Activated naive CD4-positive, alpha-beta T cell treated with anti-CD3 and anti-CD28 coated beads, Interleukin-2, amount 50 U/mL, for 16 hours (primary cell): ENCODE measurements at regions not wholly inside any gene's neighbourhood (a gene's known extent, or its start where the extent isn't known, plus 50 kb on each side); places are given as distances from the start of the nearest gene placed in this dataset.

Source experiments
- DNase-seq: peaks from one replicate; pipeline ENCODE4 v3.0.0-alpha.2; 2020

GRCh38 chr10:31754803-31755624 lies 173.6 kb downstream of the ARHGAP12 start:
- no peak for DNase-seq

- DNase-seq = no peak
Observed at GRCh38 chr10:31753681-31754080, 174.9 kb downstream of the ARHGAP12 start.

GRCh38 chr10:31752170-31752569 lies 176.5 kb downstream of the ARHGAP12 start:
- no peak for DNase-seq

DNA sequence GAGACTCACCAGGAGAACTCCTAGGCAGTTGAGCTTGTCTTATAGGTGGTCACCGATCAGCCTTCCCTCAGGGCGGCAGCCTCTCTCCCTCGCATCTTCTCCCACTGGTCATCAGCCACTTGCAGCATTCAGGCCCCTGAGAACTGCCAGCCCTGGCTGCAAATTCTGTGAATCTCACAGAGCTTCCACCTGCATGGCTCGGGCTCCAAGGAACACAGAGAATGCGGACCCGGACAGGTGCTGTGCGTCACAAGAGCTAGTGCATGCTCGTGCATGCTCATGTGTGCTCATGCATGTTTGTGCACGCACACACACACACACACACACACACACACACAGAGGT lies 176.9 kb downstream of the ARHGAP12 start:
- DNase-seq = no peak

GRCh38 chr10:31751051-31751737 lies 177.4 kb downstream of the ARHGAP12 start:
- no peak for DNase-seq

- no peak for DNase-seq
Observed at GRCh38 chr10:31749981-31750840, 178.4 kb downstream of the ARHGAP12 start.

GRCh38 chr10:31749301-31749700 lies 179.3 kb downstream of the ARHGAP12 start:
- no peak for DNase-seq

DNA sequence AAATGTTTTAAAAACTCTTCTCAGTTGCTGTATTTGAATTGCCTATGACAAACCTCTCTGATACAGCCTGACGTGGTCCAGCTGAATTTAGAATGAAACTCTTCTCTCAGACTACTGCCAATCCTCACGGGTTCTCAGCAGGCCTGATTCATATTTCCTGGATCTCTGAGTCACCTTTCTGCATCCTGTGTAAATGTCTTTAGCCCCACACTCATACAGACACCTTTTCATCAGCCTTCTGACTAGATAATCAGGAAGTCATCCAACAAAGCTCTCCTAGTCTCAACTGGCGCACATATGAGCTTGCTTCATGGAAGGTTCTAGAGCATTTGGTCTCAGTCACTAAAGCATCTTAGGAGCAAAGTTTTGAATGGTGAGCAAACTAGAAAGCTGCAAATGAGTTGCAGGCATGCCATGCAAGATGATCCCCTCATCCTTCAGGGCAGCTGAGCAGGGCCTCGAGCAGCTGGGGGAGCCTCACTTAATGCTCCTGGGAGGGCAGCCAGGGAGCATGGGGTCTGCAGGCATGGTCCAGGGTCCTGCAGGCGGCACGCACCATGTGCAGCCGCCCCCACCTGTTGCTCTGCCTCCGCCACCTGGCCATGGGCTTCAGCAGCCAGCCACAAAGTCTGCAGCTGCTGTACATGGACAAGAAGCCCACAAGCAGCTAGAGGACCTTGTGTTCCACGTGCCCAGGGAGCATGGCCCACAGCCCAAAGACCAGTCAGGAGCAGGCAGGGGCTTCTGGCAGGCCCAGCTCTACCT lies 182.8 kb downstream of the ARHGAP12 start:
- peak; percentile 48 for DNase-seq

DNA sequence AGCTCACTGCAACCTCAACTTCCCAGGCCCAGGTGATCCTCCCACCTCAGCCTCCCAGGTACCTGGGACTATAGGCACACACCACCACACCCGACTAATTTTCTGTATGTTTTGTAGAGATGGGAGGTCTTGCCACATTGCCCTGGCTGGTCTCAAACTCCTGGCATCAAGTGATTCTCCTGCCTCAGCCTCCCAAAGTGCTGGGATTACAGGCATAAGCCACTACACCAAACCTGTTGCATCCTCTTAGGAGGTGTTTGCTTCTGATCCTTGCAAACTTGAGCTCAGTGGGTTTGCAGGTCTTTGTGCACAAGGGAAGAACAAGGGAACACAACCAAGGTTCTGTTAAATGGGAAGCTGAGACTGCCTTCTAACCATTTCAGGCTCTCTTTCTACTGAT lies 184.6 kb downstream of the ARHGAP12 start:
- DNase-seq = no peak

- DNase-seq = no peak
Observed at GRCh38 chr10:31742255-31742654, 186.4 kb downstream of the ARHGAP12 start.

DNA sequence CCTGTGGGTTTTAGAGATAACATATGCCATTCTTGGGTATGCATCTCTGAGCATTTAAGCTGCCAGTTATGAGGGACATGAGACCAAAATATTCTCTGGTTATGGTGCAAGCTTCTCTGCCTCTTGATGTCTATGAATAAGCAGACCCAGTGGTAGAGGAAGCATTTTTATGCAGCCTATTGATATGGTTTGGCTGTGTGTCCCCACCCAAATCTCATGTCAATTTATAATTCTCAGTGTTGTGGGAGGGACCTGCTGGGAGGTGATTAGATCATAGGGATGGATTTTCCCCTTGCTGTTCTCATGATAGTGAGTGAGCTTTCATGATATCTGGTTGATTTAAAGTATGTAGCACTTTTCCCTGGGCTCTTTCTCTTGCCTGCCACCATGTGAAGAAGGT lies 187.2 kb downstream of the ARHGAP12 start:
- DNase-seq = no peak

DNA sequence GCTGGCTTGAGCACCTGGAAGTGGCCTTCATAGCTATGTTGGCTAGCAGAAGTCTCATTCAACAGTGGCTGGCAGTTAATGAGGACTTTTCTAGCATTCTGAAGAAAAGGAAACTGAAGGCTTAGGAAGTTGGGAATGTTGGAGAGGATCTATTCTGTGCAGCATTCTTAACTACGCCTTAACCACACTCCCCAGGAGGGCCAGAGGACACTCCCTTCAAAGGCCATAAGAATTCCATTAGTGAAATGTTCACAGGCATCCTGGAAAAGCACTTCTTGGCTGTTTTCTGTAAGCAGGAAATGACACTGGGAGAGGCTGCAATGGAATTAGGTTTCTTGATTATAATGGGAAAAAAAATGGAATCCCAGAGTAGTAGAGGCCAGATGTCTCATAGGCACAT lies 188.9 kb downstream of the ARHGAP12 start:
- DNase-seq = no peak

DNA sequence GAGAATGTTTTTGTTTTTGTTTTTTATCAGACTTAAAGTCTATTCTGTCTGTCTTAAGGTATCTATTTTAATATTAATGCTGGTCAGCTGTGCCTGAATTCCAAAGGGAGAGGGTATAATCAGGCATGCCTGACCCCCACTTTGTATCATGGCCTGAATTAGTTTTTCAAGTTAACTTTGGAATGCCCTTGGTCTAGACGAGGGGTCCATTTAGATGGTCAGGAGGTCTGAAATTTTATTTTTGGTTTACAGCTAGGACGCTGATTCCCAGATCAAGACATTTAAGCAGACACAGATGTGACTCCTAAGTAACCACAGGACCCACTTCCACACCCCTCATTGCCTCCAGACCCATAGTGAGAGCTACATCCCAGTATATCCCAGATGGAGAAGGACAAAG lies 189.5 kb downstream of the ARHGAP12 start:
- DNase-seq = no peak

GRCh38 chr10:31731711-31732110 lies 196.9 kb downstream of the ARHGAP12 start:
- no peak for DNase-seq

- DNase-seq = no peak
Observed at GRCh38 chr10:31730776-31731175, 197.9 kb downstream of the ARHGAP12 start.

DNA sequence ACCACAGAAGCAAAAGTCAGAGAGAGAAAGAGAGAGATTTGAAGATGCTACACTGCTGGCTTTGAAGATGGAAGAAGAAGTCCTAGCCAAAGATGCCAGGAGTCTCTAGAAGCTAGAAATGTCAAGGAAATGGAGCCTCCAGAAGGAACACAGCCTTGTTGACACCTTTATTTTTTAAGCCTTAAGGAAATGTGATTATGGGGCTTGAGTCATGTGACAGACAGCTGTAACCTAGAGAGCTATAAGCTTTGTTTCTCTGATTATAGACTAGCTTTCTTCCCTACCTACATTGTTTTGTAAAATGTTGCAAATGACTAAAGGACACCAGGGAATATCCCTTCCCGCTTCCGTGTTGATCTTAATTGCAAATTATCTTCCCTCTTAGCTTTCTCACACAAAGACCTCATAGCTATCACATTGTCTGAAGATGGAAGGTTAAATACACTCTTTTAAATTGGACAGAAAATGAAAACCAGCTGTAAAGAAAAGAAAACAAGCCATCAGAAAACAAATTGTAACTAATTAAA lies 199.9 kb downstream of the ARHGAP12 start:
- no peak for DNase-seq

DNA sequence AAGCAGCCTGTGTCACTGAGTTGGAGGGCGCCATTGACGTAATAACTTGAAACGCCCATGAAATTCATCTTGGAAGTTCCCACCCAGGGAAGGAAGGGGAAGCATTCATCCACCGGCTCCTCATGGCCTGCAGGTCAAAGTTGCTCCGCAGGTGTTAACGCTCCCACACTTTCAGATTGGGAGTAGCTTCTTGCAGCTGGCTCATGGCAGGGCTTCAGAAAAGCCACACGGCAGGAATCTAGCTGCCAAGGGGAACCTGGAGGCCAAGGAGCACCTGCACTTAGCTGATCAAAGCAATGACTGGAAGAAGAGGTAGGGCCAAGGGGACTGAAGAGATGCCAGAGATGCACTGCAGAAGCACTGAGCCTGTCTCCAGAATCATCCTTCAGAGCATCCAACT lies 203.2 kb downstream of the ARHGAP12 start:
- DNase-seq = no peak

DNA sequence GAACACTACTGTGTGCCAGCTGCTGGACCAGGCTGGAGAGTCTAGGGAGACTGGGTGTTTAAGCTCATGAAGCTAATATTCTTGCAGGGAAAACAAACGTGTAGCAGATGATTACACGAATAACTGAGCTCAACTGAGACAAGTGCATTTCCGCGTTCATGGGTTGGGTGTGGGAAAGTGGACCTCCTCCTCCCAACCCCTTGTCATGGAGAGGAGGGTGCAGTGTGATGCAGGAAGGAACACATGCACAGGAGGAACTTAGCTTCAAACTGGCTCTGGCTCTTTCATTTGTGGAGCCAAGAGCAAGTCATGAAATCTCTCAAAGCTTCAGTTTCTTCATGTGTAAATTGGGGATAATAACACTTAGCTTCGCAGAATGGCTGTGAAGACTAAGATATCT lies 204.3 kb downstream of the ARHGAP12 start:
- no peak for DNase-seq

- DNase-seq = no peak
Observed at GRCh38 chr10:31723106-31723750, 205.4 kb downstream of the ARHGAP12 start.

- no peak for DNase-seq
Observed at GRCh38 chr10:31721096-31721495, 207.5 kb downstream of the ARHGAP12 start.

DNA sequence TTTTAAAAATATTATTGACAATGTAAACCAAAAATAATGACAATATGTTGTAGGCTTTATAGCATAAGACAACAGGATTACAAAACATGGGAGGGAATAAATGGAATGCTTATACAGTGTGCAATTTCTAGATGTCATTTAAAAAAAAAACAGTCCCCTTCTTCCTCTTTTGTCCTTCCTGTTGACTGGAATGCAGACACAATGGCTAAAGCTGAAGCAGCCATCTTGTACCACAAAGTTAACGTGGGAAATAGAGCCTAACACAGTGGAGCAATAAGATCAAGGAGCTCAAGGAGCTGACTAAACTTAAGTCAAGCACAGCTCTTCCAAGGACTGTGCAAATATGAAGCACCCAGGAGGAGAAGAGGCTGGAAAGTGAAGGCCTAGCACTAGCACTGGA lies 208.1 kb downstream of the ARHGAP12 start:
- DNase-seq = no peak

- DNase-seq = no peak
Observed at GRCh38 chr10:31709476-31709875, 219.2 kb downstream of the ARHGAP12 start.
